SH-SY5Y (cell line): ENCODE measurements at regions not wholly inside any gene's neighbourhood (a gene's known extent, or its start where the extent isn't known, plus 50 kb on each side); places are given as distances from the start of the nearest gene placed in this dataset.

Experiments used
- GATA2 ChIP-seq: IDR thresholded peaks from 2 replicates; pipeline ENCODE4 v1.6.1; 2011; ENCODE audit warnings: mild to moderate bottlenecking, low read depth, low read length
- GATA3 ChIP-seq: IDR thresholded peaks from 2 replicates; pipeline ENCODE4 v1.6.1; 2011; ENCODE audit warnings: low read depth, mild to moderate bottlenecking, low read length, moderate library complexity

DNA sequence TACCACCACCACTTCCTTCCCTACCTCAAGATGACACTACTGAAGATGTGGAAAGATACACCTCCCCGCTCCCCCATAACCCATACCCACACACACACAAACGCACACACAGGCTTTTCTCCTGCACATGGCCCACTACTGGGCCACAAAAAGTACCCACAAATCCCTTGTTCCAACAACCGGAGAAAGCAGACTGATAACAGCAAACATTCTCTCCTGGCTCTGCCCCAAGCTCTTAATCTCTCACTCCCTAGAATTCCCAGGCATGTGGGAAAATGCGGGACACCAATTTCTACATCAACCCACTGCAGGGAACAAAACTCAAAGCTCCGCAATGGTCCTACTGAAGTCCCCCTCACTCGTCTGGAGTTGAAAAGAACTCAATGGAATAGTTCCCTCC lies 611.0 kb upstream of the KLF4 start:
- no peak for TF ChIP-seq GATA2
- TF ChIP-seq GATA3 = no peak
